Mammary epithelial cell (primary cell): ENCODE measurements at regions not wholly inside any gene's neighbourhood (a gene's known extent, or its start where the extent isn't known, plus 50 kb on each side); places are given as distances from the start of the nearest gene placed in this dataset.

ENCODE experiments used
- EZH2 ChIP-seq: IDR thresholded peaks from 2 replicates; pipeline ENCODE4 v1.6.1; 2012; ENCODE audit warnings: low read length, inconsistent platforms, borderline replicate concordance
- TF ChIP-seq, protein P1 (sequence below), 2 donors: IDR thresholded peaks in 1 of 2; conservative IDR thresholded peaks in 1 of 2; 2 replicates each; pipeline ENCODE4 v1.5.1; 2011 to 2012; ENCODE audit warnings: inconsistent platforms in 2 of 2, low read length in 2 of 2, mild to moderate bottlenecking in 2 of 2, control low read depth in 1 of 2, low read depth in 1 of 2; ENCODE audit not compliant: insufficient read depth in 1 of 2; ENCODE audit errors: extremely low read depth in 1 of 2

DNA sequence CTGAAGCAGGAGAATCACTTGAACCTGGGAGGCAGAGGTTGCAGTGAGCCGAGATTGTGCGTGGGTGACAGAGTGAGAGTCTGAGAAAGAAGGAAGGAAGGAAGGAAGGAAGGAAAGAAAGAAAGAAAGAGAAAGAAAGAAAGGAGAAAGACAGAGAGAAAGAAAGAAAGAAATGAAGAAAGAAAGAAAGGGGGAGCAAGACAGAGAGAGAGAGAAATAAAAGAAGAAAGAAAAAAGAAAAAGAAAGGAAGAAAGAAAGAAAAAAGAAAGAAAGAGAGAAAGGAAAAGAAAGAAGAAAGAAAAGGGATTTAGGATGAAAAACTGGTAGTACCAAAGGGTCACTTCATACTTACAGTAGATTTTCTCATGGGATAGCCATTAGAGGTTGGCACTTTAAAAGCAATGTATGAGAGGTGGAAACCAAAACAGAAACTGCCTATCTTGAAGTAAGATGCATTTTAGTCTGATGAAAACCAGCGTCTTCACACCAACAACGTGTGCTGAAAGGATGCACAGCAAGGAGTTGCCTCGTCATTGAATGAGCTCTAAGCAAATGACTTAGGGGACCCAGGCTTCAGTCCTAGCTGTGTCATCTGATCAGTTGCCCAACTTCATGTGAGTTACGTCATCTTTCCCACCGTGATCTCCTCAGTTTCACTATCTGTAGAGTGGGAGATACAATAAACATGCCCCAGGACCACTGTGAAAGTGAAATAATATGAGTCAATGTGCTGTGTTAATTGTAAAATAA lies 133.9 kb upstream of the NEDD9 start:
- TF ChIP-seq, protein P1, sequence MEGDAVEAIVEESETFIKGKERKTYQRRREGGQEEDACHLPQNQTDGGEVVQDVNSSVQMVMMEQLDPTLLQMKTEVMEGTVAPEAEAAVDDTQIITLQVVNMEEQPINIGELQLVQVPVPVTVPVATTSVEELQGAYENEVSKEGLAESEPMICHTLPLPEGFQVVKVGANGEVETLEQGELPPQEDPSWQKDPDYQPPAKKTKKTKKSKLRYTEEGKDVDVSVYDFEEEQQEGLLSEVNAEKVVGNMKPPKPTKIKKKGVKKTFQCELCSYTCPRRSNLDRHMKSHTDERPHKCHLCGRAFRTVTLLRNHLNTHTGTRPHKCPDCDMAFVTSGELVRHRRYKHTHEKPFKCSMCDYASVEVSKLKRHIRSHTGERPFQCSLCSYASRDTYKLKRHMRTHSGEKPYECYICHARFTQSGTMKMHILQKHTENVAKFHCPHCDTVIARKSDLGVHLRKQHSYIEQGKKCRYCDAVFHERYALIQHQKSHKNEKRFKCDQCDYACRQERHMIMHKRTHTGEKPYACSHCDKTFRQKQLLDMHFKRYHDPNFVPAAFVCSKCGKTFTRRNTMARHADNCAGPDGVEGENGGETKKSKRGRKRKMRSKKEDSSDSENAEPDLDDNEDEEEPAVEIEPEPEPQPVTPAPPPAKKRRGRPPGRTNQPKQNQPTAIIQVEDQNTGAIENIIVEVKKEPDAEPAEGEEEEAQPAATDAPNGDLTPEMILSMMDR (conservative IDR thresholded peaks at IDR 0.05 in 1 of 2, IDR thresholded peaks at IDR 0.05 in 1 of 2; ENCODE audit: extremely low read depth in 1 of 2, insufficient read depth in 1 of 2, low read depth in 1 of 2, low read length in 2 of 2), result no peak
- no peak for TF ChIP-seq EZH2
